Mesendoderm (in vitro differentiated cells): ENCODE measurements at regions not wholly inside any gene's neighbourhood (a gene's known extent, or its start where the extent isn't known, plus 50 kb on each side); places are given as distances from the start of the nearest gene placed in this dataset.

Source experiments
- DNase-seq: peaks from one replicate; pipeline ENCODE4 v3.0.0; 2013
- H2AK5ac ChIP-seq: 2 replicates; pipeline ENCODE4 v1.6.1; 2013; ENCODE audit warnings: low read length, inconsistent platforms
- H2BK120ac ChIP-seq: 2 replicates; pipeline ENCODE4 v1.6.1; 2013; ENCODE audit warnings: low read depth, mild to moderate bottlenecking, low read length, moderate library complexity, mixed read lengths
- H2BK15ac ChIP-seq: replicated peaks from 2 replicates; pipeline ENCODE4 v1.6.1; 2013; ENCODE audit warnings: low read depth, mild to moderate bottlenecking, moderate library complexity
- H2BK5ac ChIP-seq: 2 replicates; pipeline ENCODE4 v1.6.1; 2013; ENCODE audit warnings: low read length, inconsistent platforms
- H3K18ac ChIP-seq: 2 replicates; pipeline ENCODE4 v1.6.1; 2013; ENCODE audit warnings: mild to moderate bottlenecking, low read length, mixed read lengths
- H3K23ac ChIP-seq: one replicate; pipeline ENCODE4 v1.6.1; 2013; ENCODE audit warnings: low read length
- H3K27ac ChIP-seq: 2 replicates; pipeline ENCODE4 v1.5.1; 2013; ENCODE audit warnings: low read depth, mild to moderate bottlenecking, inconsistent platforms, low read length, moderate library complexity
- H3K27me3 ChIP-seq: 2 replicates; pipeline ENCODE4 v1.6.1; 2013; ENCODE audit warnings: low read length, control low read depth, mild to moderate bottlenecking, inconsistent platforms; ENCODE audit not compliant: insufficient read depth, poor library complexity
- H3K36me3 ChIP-seq: 2 replicates; pipeline ENCODE4 v1.6.1; 2013; ENCODE audit warnings: low read length, inconsistent platforms; ENCODE audit not compliant: control insufficient read depth, insufficient read depth
- H3K4ac ChIP-seq: one replicate; pipeline ENCODE4 v1.6.1; 2013; ENCODE audit warnings: low read depth, mild to moderate bottlenecking, low read length, moderate library complexity
- H3K4me1 ChIP-seq: 2 replicates; pipeline ENCODE4 v1.6.1; 2013; ENCODE audit warnings: low read depth, low read length, inconsistent platforms; ENCODE audit not compliant: control insufficient read depth
- H3K4me2 ChIP-seq: 2 replicates; pipeline ENCODE4 v1.6.1; 2013; ENCODE audit warnings: low read length
- H3K4me3 ChIP-seq: 2 replicates; pipeline ENCODE4 v1.5.1; 2013; ENCODE audit warnings: mild to moderate bottlenecking, low read length
- H3K56ac ChIP-seq: one replicate; pipeline ENCODE4 v1.6.1; 2013; ENCODE audit warnings: low read length
- H3K79me1 ChIP-seq: 2 replicates; pipeline ENCODE4 v1.6.1; 2013; ENCODE audit warnings: low read length, inconsistent platforms
- H3K79me2 ChIP-seq: 2 replicates; pipeline ENCODE4 v1.6.1; 2013; ENCODE audit warnings: mild to moderate bottlenecking, low read length; ENCODE audit not compliant: control insufficient read depth, insufficient read depth
- H3K9ac ChIP-seq: 2 replicates; pipeline ENCODE4 v1.6.1; 2013; ENCODE audit warnings: low read length, inconsistent platforms
- H4K5ac ChIP-seq: one replicate; pipeline ENCODE4 v1.6.1; 2013; ENCODE audit warnings: low read length
- H4K8ac ChIP-seq: one replicate; pipeline ENCODE4 v1.6.1; 2013; ENCODE audit warnings: low read depth, mild to moderate bottlenecking, control low read depth, low read length, moderate library complexity
- WGBS: extraction: QIAGEN DNeasy Blood & Tissue Kit; methylation state at CpG from one replicate; pipeline ENCODE4 v1.1.7; 2013; ENCODE audit warnings: low lambda C conversion rate, missing lambda C conversion rate; ENCODE audit not compliant: insufficient coverage; ENCODE audit errors: extremely low coverage; 5-methylcytosine and 5-hydroxymethylcytosine counted together

DNA sequence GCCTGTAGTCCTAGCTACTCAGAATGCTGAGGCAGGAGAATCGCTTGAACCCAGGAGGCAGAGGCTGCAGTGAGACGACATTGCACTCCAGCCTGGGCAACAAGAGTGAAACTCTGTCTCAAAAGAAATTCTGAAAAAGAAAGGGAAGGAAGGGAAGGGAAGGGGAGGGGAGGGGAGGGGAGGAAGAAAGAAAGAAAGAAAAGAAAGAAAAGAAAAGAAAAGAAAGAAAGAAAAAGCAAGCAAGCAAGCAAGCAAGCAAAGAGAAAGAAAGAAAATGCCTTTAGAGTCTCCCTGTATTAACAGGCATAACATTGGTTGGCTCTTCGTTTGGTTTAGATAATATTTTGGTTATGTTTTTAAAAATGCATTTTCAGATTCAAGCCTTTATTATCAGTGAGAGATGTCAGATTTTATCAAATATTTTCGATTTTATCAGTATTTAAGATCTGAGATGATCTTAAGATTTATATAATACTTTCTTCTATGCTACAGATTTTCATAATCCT is 281.1 kb downstream of the NPIPA8 start:
- no peak overlapping the region for H2BK5ac ChIP-seq
- H3K79me1 ChIP-seq = no peaks in the 10 kb centered on the region
- no peak overlapping the region for H2BK15ac ChIP-seq
- no peaks in the 10 kb centered on the region for H3K36me3 ChIP-seq
- no peak overlapping the region for H3K4ac ChIP-seq
- H4K5ac ChIP-seq = no peak overlapping the region
- no peak overlapping the region for H3K27ac ChIP-seq
- no peak for DNase-seq
- H3K9ac ChIP-seq = no peak overlapping the region
- H2AK5ac ChIP-seq = no peak overlapping the region
- no peak overlapping the region for H3K4me3 ChIP-seq
- no peak overlapping the region for H2BK120ac ChIP-seq
- no peak overlapping the region for H3K56ac ChIP-seq
- no peak overlapping the region for H3K23ac ChIP-seq
- H3K4me2 ChIP-seq = no peak overlapping the region
- no peaks in the 10 kb centered on the region for H3K4me1 ChIP-seq
- no peaks in the 10 kb centered on the region for H3K79me2 ChIP-seq
- no CpG with 5 or more reads among the region's 4 CpGs for WGBS
- no peak overlapping the region for H3K18ac ChIP-seq
- H3K27me3 ChIP-seq = no peaks in the 10 kb centered on the region
- H4K8ac ChIP-seq = no peak overlapping the region

GRCh38 chr16:18050777-18051176 is 285.8 kb downstream of the NPIPA8 start:
- no peak overlapping the region for H3K23ac ChIP-seq
- no peak overlapping the region for H2BK120ac ChIP-seq
- no peak overlapping the region for H3K27ac ChIP-seq
- H3K9ac ChIP-seq = no peak overlapping the region
- H3K18ac ChIP-seq = no peak overlapping the region
- H2BK5ac ChIP-seq = no peak overlapping the region
- H3K79me1 ChIP-seq = no peaks in the 10 kb centered on the region
- no peak overlapping the region for H2AK5ac ChIP-seq
- H3K4me3 ChIP-seq = no peak overlapping the region
- H4K8ac ChIP-seq = no peak overlapping the region
- H3K36me3 ChIP-seq = no peaks in the 10 kb centered on the region
- no peak overlapping the region for H4K5ac ChIP-seq
- no peaks in the 10 kb centered on the region for H3K27me3 ChIP-seq
- no peak overlapping the region for H3K4me2 ChIP-seq
- H3K4me1 ChIP-seq = no peaks in the 10 kb centered on the region
- no peak for DNase-seq
- H2BK15ac ChIP-seq = no peak overlapping the region
- H3K4ac ChIP-seq = no peak overlapping the region
- no CpG with 5 or more reads among the region's 6 CpGs for WGBS
- no peak overlapping the region for H3K56ac ChIP-seq
- H3K79me2 ChIP-seq = no peaks in the 10 kb centered on the region

DNA sequence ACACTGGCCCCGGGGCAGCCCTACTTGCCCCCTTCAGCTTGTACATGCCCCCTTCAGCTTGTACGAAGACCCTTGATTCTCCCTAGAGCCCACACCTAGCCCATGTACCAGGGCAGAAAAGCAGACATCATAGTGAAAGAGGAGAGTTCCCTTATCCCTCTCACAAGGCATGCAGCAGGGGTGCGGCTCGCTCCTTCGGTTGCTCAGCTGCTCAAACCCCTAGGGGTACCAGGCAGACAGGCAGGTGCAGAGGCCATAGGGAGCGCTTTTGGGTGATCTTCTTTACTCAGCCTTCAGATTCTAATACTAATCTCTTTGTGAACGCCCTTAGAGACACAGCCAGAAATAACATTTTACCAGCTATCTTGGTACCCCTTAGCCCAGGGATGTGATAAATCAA is 286.3 kb downstream of the NPIPA8 start:
- Histone ChIP-seq H3K79me1 (no peaks in the 10 kb centered on the region), H3K23ac (no peak overlapping the region), H3K9ac (no peak overlapping the region), H3K79me2 (no peaks in the 10 kb centered on the region), H3K56ac (no peak overlapping the region), H2BK5ac (no peak overlapping the region), H4K8ac (no peak overlapping the region), H3K4me1 (no peaks in the 10 kb centered on the region), H3K27ac (no peak overlapping the region), H2BK120ac (no peak overlapping the region), H3K4me2 (no peak overlapping the region), H3K27me3 (no peaks in the 10 kb centered on the region), H2AK5ac (no peak overlapping the region), H3K18ac (no peak overlapping the region), H4K5ac (no peak overlapping the region), H3K4me3 (no peak overlapping the region), H3K4ac (no peak overlapping the region), H3K36me3 (no peaks in the 10 kb centered on the region), H2BK15ac (no peak overlapping the region)
- WGBS = no CpG with 5 or more reads among the region's 7 CpGs
- no peak for DNase-seq

DNA sequence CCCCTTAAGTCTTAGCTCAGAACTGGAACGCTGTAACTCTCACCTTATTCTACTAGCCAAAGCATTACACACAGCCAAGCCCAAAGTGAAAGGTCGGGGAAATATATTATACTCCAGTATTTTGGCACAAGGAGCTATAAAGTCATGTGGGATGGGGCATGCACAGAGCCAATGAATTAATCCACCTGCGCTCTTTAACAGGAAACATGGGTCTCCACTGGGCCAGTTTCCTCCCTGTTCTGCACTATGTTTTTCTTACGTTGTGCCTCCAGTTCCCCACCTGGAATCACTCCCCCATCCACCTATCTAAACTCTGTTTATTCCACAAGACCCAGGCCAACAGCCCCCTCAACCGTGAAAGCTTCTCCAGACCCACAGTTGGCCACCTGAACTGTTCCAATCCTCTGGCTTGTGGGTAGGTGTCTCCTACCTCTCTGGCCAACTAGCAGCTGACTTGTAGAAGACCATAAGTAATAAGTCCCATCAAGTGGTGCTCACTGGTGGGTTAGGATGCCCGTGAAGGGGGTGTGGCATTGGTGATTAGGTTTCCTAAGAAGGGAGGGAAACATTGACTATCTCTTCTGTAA is 286.9 kb downstream of the NPIPA8 start:
- H3K36me3 ChIP-seq = no peaks in the 10 kb centered on the region
- H3K4me1 ChIP-seq = no peaks in the 10 kb centered on the region
- no peak overlapping the region for H3K4me3 ChIP-seq
- H3K79me1 ChIP-seq = no peaks in the 10 kb centered on the region
- H3K27ac ChIP-seq = no peak overlapping the region
- H3K27me3 ChIP-seq = no peaks in the 10 kb centered on the region
- no peak overlapping the region for H2BK5ac ChIP-seq
- H3K9ac ChIP-seq = no peak overlapping the region
- H2BK120ac ChIP-seq = no peak overlapping the region
- WGBS = no CpG with 5 or more reads among the region's 6 CpGs
- no peak overlapping the region for H3K18ac ChIP-seq
- H4K5ac ChIP-seq = no peak overlapping the region
- H3K4me2 ChIP-seq = no peak overlapping the region
- no peak overlapping the region for H4K8ac ChIP-seq
- H2BK15ac ChIP-seq = no peak overlapping the region
- no peak overlapping the region for H3K4ac ChIP-seq
- DNase-seq = no peak
- no peaks in the 10 kb centered on the region for H3K79me2 ChIP-seq
- no peak overlapping the region for H3K23ac ChIP-seq
- H2AK5ac ChIP-seq = no peak overlapping the region
- H3K56ac ChIP-seq = no peak overlapping the region

DNA sequence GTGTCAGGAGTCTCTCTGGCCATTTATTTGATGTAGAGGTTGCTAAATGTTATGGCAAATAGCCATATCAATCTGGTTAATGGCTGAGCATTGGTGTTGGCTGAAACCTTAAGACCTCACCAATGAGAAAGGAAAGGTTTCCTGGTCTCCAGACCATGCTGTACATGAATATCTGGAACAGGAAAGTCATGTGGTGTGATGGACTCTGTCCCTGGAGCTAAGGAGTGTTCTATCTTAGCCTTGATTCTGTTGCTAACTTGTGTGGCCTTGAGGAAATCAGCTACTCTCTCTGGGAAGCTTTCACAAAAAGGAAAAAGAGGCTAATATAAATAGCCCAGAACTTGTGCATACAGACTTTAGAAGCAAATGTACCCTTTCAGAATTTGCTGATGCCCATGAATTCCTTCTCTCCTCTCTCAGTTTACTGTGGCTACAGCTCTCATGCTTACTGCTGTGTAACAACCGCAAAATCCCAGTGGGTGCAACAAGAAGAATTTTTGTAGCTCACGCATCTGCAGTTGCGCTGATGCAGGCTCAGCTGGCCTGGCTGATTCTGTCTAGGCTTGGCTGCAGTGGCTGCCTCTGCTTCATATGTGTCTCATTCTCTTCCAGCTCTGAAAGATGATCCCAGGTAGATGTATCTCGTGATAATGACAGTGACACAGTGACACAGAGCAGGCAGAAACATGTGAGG is 287.5 kb downstream of the NPIPA8 start:
- no peak overlapping the region for H4K5ac ChIP-seq
- H2BK120ac ChIP-seq = no peak overlapping the region
- no peak overlapping the region for H3K4ac ChIP-seq
- H3K23ac ChIP-seq = no peak overlapping the region
- H2BK15ac ChIP-seq = no peak overlapping the region
- no peaks in the 10 kb centered on the region for H3K36me3 ChIP-seq
- WGBS = no CpG with 5 or more reads among the region's 4 CpGs
- H3K56ac ChIP-seq = no peak overlapping the region
- H3K4me1 ChIP-seq = no peaks in the 10 kb centered on the region
- no peak overlapping the region for H3K9ac ChIP-seq
- H3K79me1 ChIP-seq = no peaks in the 10 kb centered on the region
- no peak overlapping the region for H3K4me3 ChIP-seq
- no peak for DNase-seq
- H3K27me3 ChIP-seq = no peaks in the 10 kb centered on the region
- no peak overlapping the region for H3K4me2 ChIP-seq
- H3K27ac ChIP-seq = no peak overlapping the region
- no peak overlapping the region for H2BK5ac ChIP-seq
- no peaks in the 10 kb centered on the region for H3K79me2 ChIP-seq
- H2AK5ac ChIP-seq = no peak overlapping the region
- no peak overlapping the region for H3K18ac ChIP-seq
- H4K8ac ChIP-seq = no peak overlapping the region

- H3K4me1 ChIP-seq = no peaks in the 10 kb centered on the region
- no peak overlapping the region for H4K8ac ChIP-seq
- no peak for DNase-seq
- no peak overlapping the region for H3K9ac ChIP-seq
- no peaks in the 10 kb centered on the region for H3K27me3 ChIP-seq
- H3K4ac ChIP-seq = no peak overlapping the region
- no peak overlapping the region for H3K23ac ChIP-seq
- no peak overlapping the region for H2BK120ac ChIP-seq
- H3K79me1 ChIP-seq = no peaks in the 10 kb centered on the region
- H2BK5ac ChIP-seq = no peak overlapping the region
- no peak overlapping the region for H3K4me2 ChIP-seq
- WGBS = no CpG with 5 or more reads among the region's 6 CpGs
- H4K5ac ChIP-seq = no peak overlapping the region
- H3K36me3 ChIP-seq = no peaks in the 10 kb centered on the region
- no peak overlapping the region for H3K56ac ChIP-seq
- H3K79me2 ChIP-seq = no peaks in the 10 kb centered on the region
- no peak overlapping the region for H3K27ac ChIP-seq
- H3K4me3 ChIP-seq = no peak overlapping the region
- no peak overlapping the region for H2BK15ac ChIP-seq
- H3K18ac ChIP-seq = no peak overlapping the region
- H2AK5ac ChIP-seq = no peak overlapping the region
Measured at GRCh38 chr16:18047761-18048160, 288.8 kb downstream of the NPIPA8 start.
